ENCODE measurements at regions not wholly inside any gene's neighbourhood (a gene's known extent, or its start where the extent isn't known, plus 50 kb on each side); places are given as distances from the start of the nearest gene placed in this dataset.

- Histone ChIP-seq H3K9ac (ENCODE audit: low read depth, low read length) (no peak overlapping the region), H3K27me3 (ENCODE audit: insufficient read depth, low read length, poor library complexity) (no peaks in the 10 kb centered on the region), H3K79me2 (ENCODE audit: insufficient read depth, low read length) (no peaks in the 10 kb centered on the region), H3K4me1 (ENCODE audit: insufficient read depth, low read length) (no peaks in the 10 kb centered on the region), H3K4me2 (ENCODE audit: insufficient read depth, low read length) (no peak overlapping the region), H3K4me3 (ENCODE audit: low read depth in 1 of 2, low read length in 2 of 2) (no peak overlapping the region), H3K36me3 (ENCODE audit: insufficient read depth, low read length) (no peaks in the 10 kb centered on the region), H3K27ac (ENCODE audit: low read length) (no peak overlapping the region), H3K9me3 (ENCODE audit: insufficient read depth, low read length, severe bottlenecking) (no peaks in the 10 kb centered on the region), H2AFZ (ENCODE audit: low read depth, low read length) (no peak overlapping the region), H4K20me1 (ENCODE audit: insufficient read depth, low read length) (no peaks in the 10 kb centered on the region)
- TF ChIP-seq EZH2 (IDR thresholded peaks at IDR 0.05; ENCODE audit: borderline replicate concordance, low read depth, low read length, severe bottlenecking), result no peak
- TF ChIP-seq, protein P1, sequence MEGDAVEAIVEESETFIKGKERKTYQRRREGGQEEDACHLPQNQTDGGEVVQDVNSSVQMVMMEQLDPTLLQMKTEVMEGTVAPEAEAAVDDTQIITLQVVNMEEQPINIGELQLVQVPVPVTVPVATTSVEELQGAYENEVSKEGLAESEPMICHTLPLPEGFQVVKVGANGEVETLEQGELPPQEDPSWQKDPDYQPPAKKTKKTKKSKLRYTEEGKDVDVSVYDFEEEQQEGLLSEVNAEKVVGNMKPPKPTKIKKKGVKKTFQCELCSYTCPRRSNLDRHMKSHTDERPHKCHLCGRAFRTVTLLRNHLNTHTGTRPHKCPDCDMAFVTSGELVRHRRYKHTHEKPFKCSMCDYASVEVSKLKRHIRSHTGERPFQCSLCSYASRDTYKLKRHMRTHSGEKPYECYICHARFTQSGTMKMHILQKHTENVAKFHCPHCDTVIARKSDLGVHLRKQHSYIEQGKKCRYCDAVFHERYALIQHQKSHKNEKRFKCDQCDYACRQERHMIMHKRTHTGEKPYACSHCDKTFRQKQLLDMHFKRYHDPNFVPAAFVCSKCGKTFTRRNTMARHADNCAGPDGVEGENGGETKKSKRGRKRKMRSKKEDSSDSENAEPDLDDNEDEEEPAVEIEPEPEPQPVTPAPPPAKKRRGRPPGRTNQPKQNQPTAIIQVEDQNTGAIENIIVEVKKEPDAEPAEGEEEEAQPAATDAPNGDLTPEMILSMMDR (IDR thresholded peaks at IDR 0.05; ENCODE audit: borderline replicate concordance, extremely low read depth, low read length, poor library complexity, severe bottlenecking), result no peak
- ATAC-seq (ENCODE audit: insufficient read depth, low read depth) (no peak), DNase-seq (no peak)
These were observed 193.8 kb upstream of the TMCO5A start for GRCh38 chr15:37740623-37741141.

DNA sequence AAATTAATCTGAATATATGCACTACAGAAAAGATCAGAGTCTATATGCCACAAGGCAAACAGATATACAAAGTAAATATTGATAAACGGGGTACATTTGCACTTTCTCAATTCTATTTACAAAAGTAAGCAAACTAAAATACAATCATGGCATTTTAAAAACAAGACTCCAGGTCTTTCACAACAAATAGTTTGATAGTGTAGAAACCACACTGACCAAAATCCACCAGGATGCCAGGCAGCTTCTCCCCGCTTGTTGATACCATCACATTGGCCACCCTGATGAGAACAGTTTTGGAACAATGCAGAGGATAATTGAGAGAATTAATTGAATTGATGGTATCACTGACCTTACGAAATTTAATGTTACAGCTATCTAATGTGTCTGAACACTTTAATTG, 190.6 kb upstream of the TMCO5A start:
- Histone ChIP-seq H3K27ac (ENCODE audit: low read length) (no peak overlapping the region), H4K20me1 (ENCODE audit: insufficient read depth, low read length) (no peaks in the 10 kb centered on the region), H3K4me1 (ENCODE audit: insufficient read depth, low read length) (no peaks in the 10 kb centered on the region), H3K79me2 (ENCODE audit: insufficient read depth, low read length) (no peaks in the 10 kb centered on the region), H3K9me3 (ENCODE audit: insufficient read depth, low read length, severe bottlenecking) (no peaks in the 10 kb centered on the region), H3K4me3 (ENCODE audit: low read depth in 1 of 2, low read length in 2 of 2) (no peak overlapping the region), H3K36me3 (ENCODE audit: insufficient read depth, low read length) (no peaks in the 10 kb centered on the region), H3K27me3 (ENCODE audit: insufficient read depth, low read length, poor library complexity) (no peaks in the 10 kb centered on the region), H2AFZ (ENCODE audit: low read depth, low read length) (no peak overlapping the region), H3K9ac (ENCODE audit: low read depth, low read length) (no peak overlapping the region), H3K4me2 (ENCODE audit: insufficient read depth, low read length) (no peak overlapping the region)
- no peak for ATAC-seq (ENCODE audit: insufficient read depth, low read depth)
- TF ChIP-seq, protein P1 (IDR thresholded peaks at IDR 0.05; ENCODE audit: borderline replicate concordance, extremely low read depth, low read length, poor library complexity, severe bottlenecking), result no peak
- no peak for TF ChIP-seq EZH2 (IDR thresholded peaks at IDR 0.05; ENCODE audit: borderline replicate concordance, low read depth, low read length, severe bottlenecking)
- DNase-seq, result no peak

DNA sequence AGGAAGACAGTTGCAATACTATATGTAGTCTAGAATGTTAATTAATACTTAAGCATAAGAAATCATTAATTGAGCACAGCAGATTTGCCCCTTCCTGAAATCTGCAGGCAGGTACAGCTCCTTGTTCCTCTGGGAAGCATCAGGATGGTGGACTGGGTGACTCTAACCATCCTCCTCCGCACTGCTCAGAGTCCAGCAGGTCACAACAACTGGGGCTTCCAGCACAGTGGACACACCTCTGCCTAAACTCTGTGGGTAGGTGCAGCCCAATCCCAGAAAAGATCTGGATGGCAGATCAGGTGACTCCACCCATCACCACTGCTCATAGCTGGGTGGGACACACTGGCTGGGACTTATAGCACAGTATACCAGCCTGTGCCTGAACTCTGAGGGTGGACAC, 189.9 kb upstream of the TMCO5A start:
- DNase-seq, result no peak
- Histone ChIP-seq H3K9ac (ENCODE audit: low read depth, low read length) (no peak overlapping the region), H3K4me2 (ENCODE audit: insufficient read depth, low read length) (no peak overlapping the region), H3K27me3 (ENCODE audit: insufficient read depth, low read length, poor library complexity) (no peaks in the 10 kb centered on the region), H2AFZ (ENCODE audit: low read depth, low read length) (no peak overlapping the region), H3K36me3 (ENCODE audit: insufficient read depth, low read length) (no peaks in the 10 kb centered on the region), H4K20me1 (ENCODE audit: insufficient read depth, low read length) (no peaks in the 10 kb centered on the region), H3K79me2 (ENCODE audit: insufficient read depth, low read length) (no peaks in the 10 kb centered on the region), H3K27ac (ENCODE audit: low read length) (no peak overlapping the region), H3K4me3 (ENCODE audit: low read depth in 1 of 2, low read length in 2 of 2) (no peak overlapping the region), H3K4me1 (ENCODE audit: insufficient read depth, low read length) (no peaks in the 10 kb centered on the region), H3K9me3 (ENCODE audit: insufficient read depth, low read length, severe bottlenecking) (no peaks in the 10 kb centered on the region)
- no peak for ATAC-seq (ENCODE audit: insufficient read depth, low read depth)
- TF ChIP-seq, protein P1 (IDR thresholded peaks at IDR 0.05; ENCODE audit: borderline replicate concordance, extremely low read depth, low read length, poor library complexity, severe bottlenecking), result no peak
- TF ChIP-seq EZH2 (IDR thresholded peaks at IDR 0.05; ENCODE audit: borderline replicate concordance, low read depth, low read length, severe bottlenecking), result no peak

DNA sequence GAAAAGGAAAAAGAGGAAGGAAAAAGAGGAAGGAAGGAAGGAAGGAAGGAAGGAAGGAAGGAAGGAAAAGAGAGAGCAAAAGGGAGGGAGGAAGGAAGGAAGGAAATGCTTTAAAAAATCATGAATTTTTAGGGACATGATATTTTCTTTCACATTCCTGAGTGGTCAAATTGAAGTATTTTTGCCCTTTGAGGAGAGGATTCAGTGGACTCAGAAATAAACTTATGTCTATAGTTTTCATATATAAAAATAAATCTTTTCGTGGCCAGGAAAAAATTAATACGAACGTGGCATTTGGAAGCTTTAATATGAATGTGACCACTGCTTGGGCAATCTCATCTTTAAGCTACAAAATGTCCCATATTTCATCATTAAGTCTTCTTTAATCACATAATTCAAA, 183.0 kb upstream of the TMCO5A start:
- no peaks in the 10 kb centered on the region for H3K9me3 ChIP-seq (ENCODE audit: insufficient read depth, low read length, severe bottlenecking)
- no peaks in the 10 kb centered on the region for H3K79me2 ChIP-seq (ENCODE audit: insufficient read depth, low read length)
- H3K9ac ChIP-seq (ENCODE audit: low read depth, low read length), result no peak overlapping the region
- ATAC-seq (ENCODE audit: insufficient read depth, low read depth) (no peak), DNase-seq (no peak)
- H3K36me3 ChIP-seq (ENCODE audit: insufficient read depth, low read length), result no peaks in the 10 kb centered on the region
- H3K27me3 ChIP-seq (ENCODE audit: insufficient read depth, low read length, poor library complexity), result no peaks in the 10 kb centered on the region
- TF ChIP-seq, protein P1 (IDR thresholded peaks at IDR 0.05; ENCODE audit: borderline replicate concordance, extremely low read depth, low read length, poor library complexity, severe bottlenecking), result no peak
- no peak for TF ChIP-seq EZH2 (IDR thresholded peaks at IDR 0.05; ENCODE audit: borderline replicate concordance, low read depth, low read length, severe bottlenecking)
- no peak overlapping the region for H3K27ac ChIP-seq (ENCODE audit: low read length)
- H4K20me1 ChIP-seq (ENCODE audit: insufficient read depth, low read length), result no peaks in the 10 kb centered on the region
- no peaks in the 10 kb centered on the region for H3K4me1 ChIP-seq (ENCODE audit: insufficient read depth, low read length)
- no peak overlapping the region for H2AFZ ChIP-seq (ENCODE audit: low read depth, low read length)
- H3K4me2 ChIP-seq (ENCODE audit: insufficient read depth, low read length), result no peak overlapping the region
- no peak overlapping the region for H3K4me3 ChIP-seq (ENCODE audit: low read depth in 1 of 2, low read length in 2 of 2)
